Esophagus (tissue), 2 donors: ENCODE measurements at regions not wholly inside any gene's neighbourhood (a gene's known extent, or its start where the extent isn't known, plus 50 kb on each side); places are given as distances from the start of the nearest gene placed in this dataset.

Experiments used
- H3K27ac ChIP-seq, 2 donors: one replicate each; pipeline ENCODE4 v1.5.1; 2013; ENCODE audit warnings: low read depth in 2 of 2, mild to moderate bottlenecking in 2 of 2, inconsistent platforms in 1 of 2, low read length in 1 of 2, moderate library complexity in 1 of 2
- H3K27me3 ChIP-seq, 2 donors: one replicate each; pipeline ENCODE4 v1.6.1; 2013; ENCODE audit warnings: low read length in 2 of 2, control low read depth in 1 of 2, mild to moderate bottlenecking in 1 of 2; ENCODE audit not compliant: insufficient read depth in 2 of 2, control insufficient read depth in 1 of 2
- H3K36me3 ChIP-seq, 2 donors: one replicate each; pipeline ENCODE4 v1.6.1; 2013; ENCODE audit warnings: low read length in 1 of 2; ENCODE audit not compliant: control insufficient read depth in 2 of 2, insufficient read depth in 2 of 2
- H3K4me1 ChIP-seq, 2 donors: one replicate each; pipeline ENCODE4 v1.6.1; 2013; ENCODE audit warnings: low read length in 1 of 2; ENCODE audit not compliant: control insufficient read depth in 2 of 2, insufficient read depth in 2 of 2
- H3K4me3 ChIP-seq, 2 donors: one replicate each; pipeline ENCODE4 v1.5.1; 2013; ENCODE audit warnings: low read length in 2 of 2, mild to moderate bottlenecking in 2 of 2, low read depth in 1 of 2, moderate library complexity in 1 of 2
- H3K9me3 ChIP-seq, 2 donors: one replicate each; pipeline ENCODE4 v1.6.1; 2013; ENCODE audit warnings: mild to moderate bottlenecking in 2 of 2, low read depth in 1 of 2, low read length in 1 of 2, moderate library complexity in 1 of 2; ENCODE audit not compliant: control insufficient read depth in 2 of 2, insufficient read depth in 1 of 2
- WGBS, 2 donors: extraction: QIAGEN DNeasy Blood & Tissue Kit; methylation state at CpG; one replicate each; pipeline ENCODE4 v1.1.7; 2013; 5-methylcytosine and 5-hydroxymethylcytosine counted together
- donor health status: healthy with polysubstance abuse.
- donor health status: Bipolar disorder and iron deficiency.

GRCh38 chr20:4455996-4456395 is 206.9 kb upstream of the ADRA1D start:
- 83 to 90% methylated on average over 4 of the region's 4 CpGs for WGBS, 2 donors
- H3K9me3 ChIP-seq: no peaks in the 10 kb centered on the region
- H3K27ac ChIP-seq: no peak overlapping the region
- no peaks in the 10 kb centered on the region for H3K36me3 ChIP-seq
- H3K27me3 ChIP-seq: no peaks in the 10 kb centered on the region
- H3K4me3 ChIP-seq: no peak overlapping the region
- H3K4me1 ChIP-seq: peaks cover 0 to 3% of the 10 kb centered on the region in 2 donors

- WGBS, 2 donors: 77 to 91% methylated on average over 1 of the region's 1 CpG
- peaks cover 0 to 3% of the 10 kb centered on the region in 2 donors for H3K4me1 ChIP-seq
- no peaks in the 10 kb centered on the region for H3K36me3 ChIP-seq
- H3K9me3 ChIP-seq: no peaks in the 10 kb centered on the region
- H3K27me3 ChIP-seq: no peaks in the 10 kb centered on the region
- H3K4me3 ChIP-seq: no peak overlapping the region
- H3K27ac ChIP-seq: no peak overlapping the region
These were observed 206.2 kb upstream of the ADRA1D start for GRCh38 chr20:4455301-4455701.

GRCh38 chr20:4454111-4454510 is 205.0 kb upstream of the ADRA1D start:
- H3K27ac ChIP-seq: no peak overlapping the region
- H3K27me3 ChIP-seq: no peaks in the 10 kb centered on the region
- H3K9me3 ChIP-seq: no peaks in the 10 kb centered on the region
- no peaks in the 10 kb centered on the region for H3K36me3 ChIP-seq
- H3K4me3 ChIP-seq: no peak overlapping the region
- peaks cover 0 to 3% of the 10 kb centered on the region in 2 donors for H3K4me1 ChIP-seq
- WGBS, 2 donors: 75 to 78% methylated on average over 4 of the region's 4 CpGs

- Histone ChIP-seq H3K36me3 (no peaks in the 10 kb centered on the region), H3K27me3 (no peaks in the 10 kb centered on the region), H3K27ac (no peak overlapping the region), H3K9me3 (no peaks in the 10 kb centered on the region), H3K4me3 (no peak overlapping the region), H3K4me1 (peaks cover 0 to 3% of the 10 kb centered on the region in 2 donors)
- 84 to 90% methylated on average over 1 of the region's 1 CpG for WGBS, 2 donors
These were observed 204.3 kb upstream of the ADRA1D start for GRCh38 chr20:4453359-4453758.

- peaks cover 0 to 3% of the 10 kb centered on the region in 2 donors for H3K4me1 ChIP-seq
- no peaks in the 10 kb centered on the region for H3K36me3 ChIP-seq
- no peaks in the 10 kb centered on the region for H3K9me3 ChIP-seq
- WGBS, 2 donors: 63 to 70% methylated on average over 2 of the region's 2 CpGs
- no peak overlapping the region for H3K4me3 ChIP-seq
- no peaks in the 10 kb centered on the region for H3K27me3 ChIP-seq
- no peak overlapping the region for H3K27ac ChIP-seq
These were observed 202.5 kb upstream of the ADRA1D start for GRCh38 chr20:4451487-4452081.

- H3K4me1 ChIP-seq: peaks cover 0 to 3% of the 10 kb centered on the region in 2 donors
- no peak overlapping the region for H3K4me3 ChIP-seq
- 80 to 82% methylated on average over 11 of the region's 11 CpGs for WGBS, 2 donors
- no peaks in the 10 kb centered on the region for H3K36me3 ChIP-seq
- H3K9me3 ChIP-seq: no peaks in the 10 kb centered on the region
- no peaks in the 10 kb centered on the region for H3K27me3 ChIP-seq
- H3K27ac ChIP-seq: no peak overlapping the region
These were observed 201.0 kb upstream of the ADRA1D start for GRCh38 chr20:4449957-4450715.

- H3K27ac ChIP-seq: no peak overlapping the region
- H3K27me3 ChIP-seq: no peaks in the 10 kb centered on the region
- H3K4me1 ChIP-seq: no peaks in the 10 kb centered on the region
- H3K9me3 ChIP-seq: no peaks in the 10 kb centered on the region
- H3K4me3 ChIP-seq: no peak overlapping the region
- WGBS, 2 donors: 41 to 58% methylated on average over 4 of the region's 4 CpGs
- H3K36me3 ChIP-seq: no peaks in the 10 kb centered on the region
These were observed 196.7 kb upstream of the ADRA1D start for GRCh38 chr20:4445784-4446183.

GRCh38 chr20:4445331-4445730 is 196.2 kb upstream of the ADRA1D start:
- no peak overlapping the region for H3K4me3 ChIP-seq
- H3K36me3 ChIP-seq: no peaks in the 10 kb centered on the region
- no peak overlapping the region for H3K27ac ChIP-seq
- H3K4me1 ChIP-seq: no peaks in the 10 kb centered on the region
- H3K27me3 ChIP-seq: no peaks in the 10 kb centered on the region
- whole genome bisulfite sequencing, 2 donors: 65 to 83% methylated on average over 2 of the region's 2 CpGs
- no peaks in the 10 kb centered on the region for H3K9me3 ChIP-seq

- Histone ChIP-seq H3K4me3 (no peak overlapping the region), H3K27ac (no peak overlapping the region), H3K4me1 (no peaks in the 10 kb centered on the region), H3K9me3 (no peaks in the 10 kb centered on the region), H3K27me3 (no peaks in the 10 kb centered on the region), H3K36me3 (no peaks in the 10 kb centered on the region)
- 52% methylated on average over 2 of the region's 2 CpGs for WGBS, 2 donors
These were observed 195.3 kb upstream of the ADRA1D start for GRCh38 chr20:4444404-4444803.

- no peak overlapping the region for H3K27ac ChIP-seq
- H3K27me3 ChIP-seq: no peaks in the 10 kb centered on the region
- 47 to 55% methylated on average over 4 of the region's 4 CpGs for WGBS, 2 donors
- no peak overlapping the region for H3K4me3 ChIP-seq
- H3K36me3 ChIP-seq: no peaks in the 10 kb centered on the region
- no peaks in the 10 kb centered on the region for H3K4me1 ChIP-seq
- no peaks in the 10 kb centered on the region for H3K9me3 ChIP-seq
These were observed 193.9 kb upstream of the ADRA1D start for GRCh38 chr20:4443016-4443415.
